ENCODE measurements at regions not wholly inside any gene's neighbourhood (a gene's known extent, or its start where the extent isn't known, plus 50 kb on each side); places are given as distances from the start of the nearest gene placed in this dataset.

DNA sequence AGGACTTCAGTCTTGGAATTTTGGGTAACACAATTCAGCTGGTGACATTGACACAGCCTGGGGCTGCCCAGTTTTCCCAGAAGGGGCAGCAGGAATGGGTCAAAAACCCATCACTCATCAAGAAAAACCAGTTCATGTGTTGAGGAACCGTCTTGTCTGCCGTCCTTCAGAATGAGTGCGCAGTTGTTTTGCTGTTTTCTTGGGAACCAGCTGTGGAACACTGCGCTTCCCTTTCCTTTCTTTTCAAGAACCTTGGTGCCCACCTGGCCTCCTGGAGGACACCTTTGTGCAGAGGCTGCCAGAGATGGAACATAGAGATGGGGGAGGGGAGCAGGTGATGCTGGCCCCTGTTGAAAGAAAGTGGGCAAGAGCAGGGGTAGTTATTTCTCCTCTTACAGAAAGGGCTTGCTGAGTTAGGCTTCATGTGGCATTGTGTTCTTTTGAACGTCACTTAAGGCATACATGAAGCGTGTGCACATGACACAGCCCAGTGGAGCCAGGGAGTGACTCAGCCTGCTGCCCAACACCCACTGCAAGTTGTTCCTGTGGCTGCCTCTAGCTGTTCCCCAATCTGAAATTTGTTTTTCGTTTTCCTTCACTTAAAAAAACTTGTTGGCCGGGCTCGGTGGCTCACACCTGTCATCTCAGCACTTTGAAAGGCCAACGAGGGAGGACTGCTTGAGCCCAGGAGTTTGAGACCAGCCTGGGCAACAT lies 87.4 kb upstream of the TNS3 start:
- H3K27me3 ChIP-seq (replicated peaks in 1 of 4; ENCODE audit: control extremely low read depth in 1 of 4, control insufficient read depth in 3 of 4, insufficient read depth in 4 of 4, low read length in 3 of 4), result no peaks in the 10 kb centered on the region
- no peaks in the 10 kb centered on the region for H3K36me3 ChIP-seq (replicated peaks in 1 of 2; ENCODE audit: control extremely low read depth in 1 of 2, control insufficient read depth in 1 of 2, extremely low read depth in 1 of 2, insufficient read depth in 2 of 2, low read length in 1 of 2)
- Mint-ChIP-seq H3K9me3 (ENCODE audit: insufficient read depth) (no peaks in the 10 kb centered on the region), H3K27ac (peak overlapping the region; percentile 98), H3K27me3 (no peaks in the 10 kb centered on the region), H3K4me3 (peak overlapping the region; percentile 74), H3K4me1 (peaks cover 58% of the 10 kb centered on the region)
- peak overlapping the region; percentile 88 to 90 for H3K27ac ChIP-seq (ENCODE audit: low read length in 2 of 2)
- intact Hi-C loops (cut with micrococcal nuclease), result loop anchor here (1.0 to 2.0 kb wide), 5 partner anchors 56 to 415 kb away; no protein-coding TSS in a partner anchor
- ATAC-seq (ENCODE audit: low read depth), result peak; percentile 71
- no peaks in the 10 kb centered on the region for H3K9me3 ChIP-seq (ENCODE audit: control extremely low read depth in 1 of 3, control insufficient read depth in 2 of 3, insufficient read depth in 1 of 3, low read length in 2 of 3)
- ChIA-PET POLR2A (interaction anchor here (0.6 to 2.4 kb wide), 11 partner anchors 9 to 171 kb away, joined by 3 to 25 read pairs (median 5); partner anchors contain the start of gene TNS3), CTCF (interaction anchor here (1.1 to 2.6 kb wide), 10 partner anchors 52 to 186 kb away, joined by 3 to 15 read pairs (median 5); partner anchors contain the start of gene TNS3)
- peak overlapping the region; percentile 19 for H3K9ac ChIP-seq (ENCODE audit: low read length)
- WGBS (ENCODE audit: insufficient coverage), result 17% methylated on average over 6 of the region's 10 CpGs
- peak; percentile 92 for DNase-seq
- H3K79me2 ChIP-seq (ENCODE audit: control insufficient read depth, insufficient read depth, low read length), result no peaks in the 10 kb centered on the region
- no peaks in the 10 kb centered on the region for H4K20me1 ChIP-seq (ENCODE audit: control insufficient read depth, insufficient read depth, low read length, poor library complexity, severe bottlenecking)
- TF ChIP-seq EZH2 (IDR thresholded peaks at IDR 0.05; ENCODE audit: borderline replicate concordance, insufficient read depth, low read depth, low read length, poor library complexity, severe bottlenecking), result no peak
- TF ChIP-seq, protein P1, sequence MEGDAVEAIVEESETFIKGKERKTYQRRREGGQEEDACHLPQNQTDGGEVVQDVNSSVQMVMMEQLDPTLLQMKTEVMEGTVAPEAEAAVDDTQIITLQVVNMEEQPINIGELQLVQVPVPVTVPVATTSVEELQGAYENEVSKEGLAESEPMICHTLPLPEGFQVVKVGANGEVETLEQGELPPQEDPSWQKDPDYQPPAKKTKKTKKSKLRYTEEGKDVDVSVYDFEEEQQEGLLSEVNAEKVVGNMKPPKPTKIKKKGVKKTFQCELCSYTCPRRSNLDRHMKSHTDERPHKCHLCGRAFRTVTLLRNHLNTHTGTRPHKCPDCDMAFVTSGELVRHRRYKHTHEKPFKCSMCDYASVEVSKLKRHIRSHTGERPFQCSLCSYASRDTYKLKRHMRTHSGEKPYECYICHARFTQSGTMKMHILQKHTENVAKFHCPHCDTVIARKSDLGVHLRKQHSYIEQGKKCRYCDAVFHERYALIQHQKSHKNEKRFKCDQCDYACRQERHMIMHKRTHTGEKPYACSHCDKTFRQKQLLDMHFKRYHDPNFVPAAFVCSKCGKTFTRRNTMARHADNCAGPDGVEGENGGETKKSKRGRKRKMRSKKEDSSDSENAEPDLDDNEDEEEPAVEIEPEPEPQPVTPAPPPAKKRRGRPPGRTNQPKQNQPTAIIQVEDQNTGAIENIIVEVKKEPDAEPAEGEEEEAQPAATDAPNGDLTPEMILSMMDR (IDR thresholded peaks at IDR 0.05), result no peak
- H3K4me2 ChIP-seq (replicated peaks; ENCODE audit: low read depth, low read length, poor library complexity, severe bottlenecking), result peak overlapping the region; percentile 58
- peaks cover 50 to 69% of the 10 kb centered on the region in 2 donors for H3K4me1 ChIP-seq (ENCODE audit: control insufficient read depth in 2 of 2, insufficient read depth in 2 of 2, low read length in 2 of 2)
- H2AFZ ChIP-seq (ENCODE audit: insufficient read depth, low read depth, low read length, poor library complexity, severe bottlenecking), result no peak overlapping the region
- peak overlapping the region in 3 of 5 experiments; percentile 7 to 23 (median 21) for H3K4me3 ChIP-seq (ENCODE audit: control extremely low read depth in 1 of 5, extremely low read depth in 1 of 5, insufficient read depth in 1 of 5, low read depth in 2 of 5, low read length in 4 of 5)
